Central memory CD8-positive, alpha-beta T cell (primary cell): ENCODE measurements at regions not wholly inside any gene's neighbourhood (a gene's known extent, or its start where the extent isn't known, plus 50 kb on each side); places are given as distances from the start of the nearest gene placed in this dataset.

Source experiments
- ATAC-seq: fragments of 150-1000 bp; cut with Tn5 transposase; replicated peaks from 2 replicates; pipeline ENCODE4 v1.10.0; 2022; ENCODE audit warnings: mild to moderate bottlenecking, moderate FRiP score, moderate number of reproducible peaks; ENCODE audit not compliant: poor library complexity, severe bottlenecking; ENCODE audit errors: extremely low read depth
- DNase-seq, 2 donors: peaks; one replicate each; pipeline ENCODE4 v3.0.0; 2021; ENCODE audit warnings: low spot score in 2 of 2
- H3K27ac Mint-ChIP-seq: one replicate; pipeline ENCODE4 v1.8.0; 2022; ENCODE audit warnings: low read depth, mild to moderate bottlenecking, moderate library complexity, mixed read lengths
- H3K27me3 Mint-ChIP-seq: one replicate; pipeline ENCODE4 v1.8.0; 2022; ENCODE audit warnings: mixed read lengths
- H3K36me3 Mint-ChIP-seq: one replicate; pipeline ENCODE4 v1.8.0; 2022; ENCODE audit warnings: mild to moderate bottlenecking, moderate library complexity, mixed read lengths; ENCODE audit not compliant: insufficient read depth
- H3K4me1 Mint-ChIP-seq: one replicate; pipeline ENCODE4 v1.8.0; 2022; ENCODE audit warnings: mixed read lengths
- H3K4me3 Mint-ChIP-seq: one replicate; pipeline ENCODE4 v1.8.0; 2022; ENCODE audit warnings: mild to moderate bottlenecking, moderate library complexity, mixed read lengths
- H3K9me3 Mint-ChIP-seq: one replicate; pipeline ENCODE4 v1.8.0; 2022; ENCODE audit warnings: mixed read lengths

DNA sequence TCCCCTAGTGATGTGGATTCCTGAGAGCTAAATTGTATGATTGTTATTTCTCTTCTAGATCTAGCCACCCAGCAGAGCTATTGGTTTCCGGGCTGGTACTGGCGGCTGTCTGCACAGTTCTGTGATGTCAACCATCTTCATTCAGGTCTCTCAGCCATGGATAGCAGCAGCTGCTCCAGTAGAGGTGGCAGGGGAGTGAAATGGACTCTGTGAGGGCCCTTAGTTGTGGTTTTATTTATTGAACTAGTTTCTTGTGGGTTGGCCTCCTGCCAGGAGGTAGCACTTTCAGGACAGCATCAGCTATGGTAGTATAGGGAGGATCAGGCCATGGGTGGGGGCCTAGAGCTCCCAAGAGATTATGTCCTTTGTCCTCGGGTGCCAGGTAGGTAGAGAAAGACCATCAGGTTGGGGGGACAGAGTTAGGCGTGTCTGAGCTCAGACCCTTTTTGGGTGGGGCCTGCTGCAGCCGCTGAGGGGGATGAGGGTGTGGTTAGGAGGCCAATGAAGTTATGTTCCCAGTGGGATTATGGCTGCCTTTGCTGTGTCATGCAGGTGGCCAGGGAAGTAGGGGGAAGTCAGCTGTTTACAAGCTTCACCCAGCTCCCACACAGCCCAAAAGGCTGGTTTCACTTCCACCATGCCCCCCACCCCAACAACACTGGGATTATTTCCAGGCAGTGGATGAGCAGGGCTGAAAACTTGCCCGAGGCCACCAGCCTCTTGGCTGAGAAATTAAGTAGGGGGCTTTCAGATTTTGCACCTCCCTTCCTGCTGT, 55.1 kb upstream of the RGS4 start:
- H3K27me3 Mint-ChIP-seq: no peaks in the 10 kb centered on the region
- H3K36me3 Mint-ChIP-seq: no peaks in the 10 kb centered on the region
- no peak overlapping the region for H3K27ac Mint-ChIP-seq
- H3K9me3 Mint-ChIP-seq: peaks cover 5% of the 10 kb centered on the region
- no peak overlapping the region for H3K4me3 Mint-ChIP-seq
- ATAC-seq: no peak
- H3K4me1 Mint-ChIP-seq: no peaks in the 10 kb centered on the region
- no peak for DNase-seq

DNA sequence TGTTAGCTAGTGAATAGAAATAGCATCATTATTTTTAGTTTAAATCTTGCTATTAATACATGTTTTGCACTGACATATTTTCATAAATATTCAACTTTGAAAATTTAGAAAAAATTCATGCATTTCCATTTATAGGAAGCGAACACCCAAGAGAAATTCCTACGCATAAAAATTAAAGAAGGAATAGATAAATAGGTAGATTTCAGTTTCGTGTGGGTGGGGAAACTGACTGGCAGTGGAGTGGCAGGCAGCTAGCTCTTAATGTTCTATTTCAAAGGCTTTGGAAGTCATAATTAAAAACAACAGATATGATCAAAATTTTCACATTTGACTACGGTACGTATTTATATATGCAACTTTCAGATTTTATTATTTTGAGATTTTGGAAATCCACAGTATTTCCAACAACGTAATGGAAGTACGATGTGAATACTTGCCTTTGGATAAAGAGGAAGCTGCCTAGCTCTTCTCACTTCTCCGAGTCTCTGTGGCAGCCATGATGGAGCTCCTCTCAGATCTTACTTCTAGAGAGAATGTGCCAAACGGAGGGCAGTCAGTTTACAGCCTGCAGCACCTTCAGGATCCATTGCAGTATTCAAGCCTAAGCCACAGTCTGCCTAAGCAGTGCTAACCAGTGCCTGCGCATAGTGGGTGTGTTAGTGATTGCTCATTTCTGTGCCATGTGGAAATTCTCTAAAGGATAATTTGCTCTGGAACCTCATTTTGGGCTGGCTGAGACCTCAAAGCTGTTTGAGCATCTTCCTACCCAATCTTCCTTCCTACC, 62.9 kb upstream of the RGS4 start:
- Mint-ChIP-seq H3K9me3 (no peaks in the 10 kb centered on the region), H3K4me3 (no peak overlapping the region), H3K27me3 (peaks cover 18% of the 10 kb centered on the region), H3K36me3 (no peaks in the 10 kb centered on the region), H3K27ac (no peak overlapping the region), H3K4me1 (no peaks in the 10 kb centered on the region)
- ATAC-seq (no peak), DNase-seq (no peak)

- Mint-ChIP-seq H3K4me3 (no peak overlapping the region), H3K4me1 (no peaks in the 10 kb centered on the region), H3K36me3 (no peaks in the 10 kb centered on the region), H3K27me3 (peaks cover 25% of the 10 kb centered on the region), H3K27ac (no peak overlapping the region), H3K9me3 (no peaks in the 10 kb centered on the region)
- ATAC-seq: no peak
- no peak for DNase-seq
Measured at GRCh38 chr1:162997499-162998285, 71.5 kb upstream of the RGS4 start.

DNA sequence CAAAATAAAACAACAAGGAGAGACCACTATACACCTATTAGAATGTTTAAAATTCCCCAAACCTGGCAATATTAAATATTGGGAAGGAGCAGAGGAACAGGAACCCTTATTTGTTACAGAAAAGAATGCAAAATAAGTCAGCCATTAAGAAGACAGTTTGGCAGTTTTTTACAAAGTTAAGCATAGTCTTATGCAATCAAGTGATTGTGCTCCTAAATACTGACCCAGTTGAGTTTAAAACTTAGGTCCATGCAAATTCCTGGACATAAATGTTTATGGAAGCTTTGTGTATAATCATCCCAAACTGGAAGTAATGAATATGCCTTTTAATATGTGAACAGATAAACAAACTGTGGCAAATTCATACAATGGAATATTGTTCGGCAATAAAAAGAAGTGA, 72.9 kb upstream of the RGS4 start:
- Mint-ChIP-seq H3K36me3 (no peaks in the 10 kb centered on the region), H3K27me3 (peaks cover 26% of the 10 kb centered on the region), H3K4me3 (no peak overlapping the region), H3K27ac (no peak overlapping the region), H3K4me1 (no peaks in the 10 kb centered on the region), H3K9me3 (no peaks in the 10 kb centered on the region)
- DNase-seq: no peak
- no peak for ATAC-seq

DNA sequence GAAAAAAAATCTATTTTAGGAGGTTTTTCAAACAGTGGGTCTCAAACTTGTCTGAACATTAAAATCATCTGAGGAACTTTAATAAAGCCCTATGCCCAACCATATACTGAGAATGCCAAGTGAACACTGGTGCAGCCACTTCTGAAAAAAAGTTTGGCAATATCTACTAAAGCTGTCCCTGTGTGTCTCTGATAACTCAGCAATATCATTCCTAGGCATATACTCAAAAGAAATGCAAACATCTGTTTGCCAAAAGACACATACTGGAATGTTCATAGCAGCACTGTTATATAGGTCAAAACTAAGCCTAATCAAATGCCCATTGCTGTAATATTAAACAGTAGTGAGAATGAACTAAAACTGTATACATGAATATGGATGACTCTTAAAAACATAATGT, 74.2 kb upstream of the RGS4 start:
- H3K4me1 Mint-ChIP-seq: no peaks in the 10 kb centered on the region
- H3K27me3 Mint-ChIP-seq: peaks cover 31% of the 10 kb centered on the region
- DNase-seq: no peak
- no peaks in the 10 kb centered on the region for H3K9me3 Mint-ChIP-seq
- ATAC-seq: no peak
- H3K27ac Mint-ChIP-seq: no peak overlapping the region
- no peaks in the 10 kb centered on the region for H3K36me3 Mint-ChIP-seq
- H3K4me3 Mint-ChIP-seq: no peak overlapping the region

- H3K4me1 Mint-ChIP-seq: no peaks in the 10 kb centered on the region
- no peak overlapping the region for H3K27ac Mint-ChIP-seq
- DNase-seq (no peak), ATAC-seq (no peak)
- no peaks in the 10 kb centered on the region for H3K9me3 Mint-ChIP-seq
- peaks cover 42% of the 10 kb centered on the region for H3K27me3 Mint-ChIP-seq
- H3K4me3 Mint-ChIP-seq: no peak overlapping the region
- no peaks in the 10 kb centered on the region for H3K36me3 Mint-ChIP-seq
Measured at GRCh38 chr1:162993846-162994245, 75.3 kb upstream of the RGS4 start.

- Mint-ChIP-seq H3K4me1 (no peaks in the 10 kb centered on the region), H3K9me3 (no peaks in the 10 kb centered on the region), H3K36me3 (no peaks in the 10 kb centered on the region), H3K27me3 (peaks cover 44% of the 10 kb centered on the region), H3K27ac (no peak overlapping the region), H3K4me3 (no peak overlapping the region)
- no peak for DNase-seq
- ATAC-seq: no peak
Measured at GRCh38 chr1:162992945-162993344, 76.2 kb upstream of the RGS4 start.

- H3K36me3 Mint-ChIP-seq: no peaks in the 10 kb centered on the region
- ATAC-seq: no peak
- peaks cover 44% of the 10 kb centered on the region for H3K27me3 Mint-ChIP-seq
- no peak overlapping the region for H3K27ac Mint-ChIP-seq
- H3K9me3 Mint-ChIP-seq: no peaks in the 10 kb centered on the region
- DNase-seq: no peak
- H3K4me1 Mint-ChIP-seq: no peaks in the 10 kb centered on the region
- H3K4me3 Mint-ChIP-seq: no peak overlapping the region
Measured at GRCh38 chr1:162991444-162991843, 77.7 kb upstream of the RGS4 start.

DNA sequence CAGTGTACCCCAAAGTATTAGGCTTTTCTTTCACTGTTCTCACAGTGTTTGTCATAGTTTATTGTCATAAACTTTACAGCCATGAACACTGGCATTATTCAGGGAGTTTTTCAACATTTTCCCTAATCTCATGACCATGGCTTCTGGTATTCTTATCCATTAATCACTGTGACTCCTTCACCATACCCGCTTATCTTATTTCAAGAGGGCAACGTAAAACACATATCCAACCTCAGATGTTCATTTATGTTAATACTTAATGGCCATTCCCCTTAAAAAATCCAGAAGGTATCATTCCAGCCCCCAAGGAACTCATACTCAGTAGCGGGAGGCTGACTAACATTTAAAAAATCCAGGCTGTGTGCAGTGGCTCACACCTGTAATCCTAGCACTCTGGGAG, 78.5 kb upstream of the RGS4 start:
- ATAC-seq (no peak), DNase-seq (no peak)
- no peaks in the 10 kb centered on the region for H3K36me3 Mint-ChIP-seq
- no peaks in the 10 kb centered on the region for H3K4me1 Mint-ChIP-seq
- no peak overlapping the region for H3K27ac Mint-ChIP-seq
- no peaks in the 10 kb centered on the region for H3K9me3 Mint-ChIP-seq
- no peak overlapping the region for H3K4me3 Mint-ChIP-seq
- H3K27me3 Mint-ChIP-seq: peaks cover 44% of the 10 kb centered on the region

- H3K27me3 Mint-ChIP-seq: peaks cover 53% of the 10 kb centered on the region
- no peaks in the 10 kb centered on the region for H3K36me3 Mint-ChIP-seq
- no peak for ATAC-seq
Measured at GRCh38 chr1:162988869-162989268, 80.3 kb upstream of the RGS4 start.

DNA sequence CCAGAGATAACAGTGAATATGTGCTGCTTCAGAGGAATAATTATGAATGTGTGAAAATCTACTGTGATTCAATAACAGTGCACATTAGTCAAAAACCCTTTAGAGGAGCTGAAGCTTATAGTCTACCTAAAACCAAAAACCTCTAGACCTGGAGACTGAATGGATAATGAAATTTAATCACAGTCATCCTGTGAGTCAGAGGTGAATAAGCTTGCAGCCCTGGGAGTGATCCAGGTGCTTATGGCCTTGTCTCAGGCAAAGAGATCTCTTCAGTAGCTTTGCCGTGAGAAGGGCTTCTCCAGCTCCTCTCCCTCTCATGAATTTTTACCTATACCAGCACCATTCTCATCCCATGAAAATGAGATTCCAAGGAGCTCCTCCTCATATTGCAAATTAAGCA, 81.3 kb upstream of the RGS4 start:
- peaks cover 52% of the 10 kb centered on the region for H3K27me3 Mint-ChIP-seq
- H3K4me1 Mint-ChIP-seq: no peaks in the 10 kb centered on the region

More at GRCh38 chr1:162988869-162989268, 80.3 kb upstream of the RGS4 start:
- no peak overlapping the region for H3K4me3 Mint-ChIP-seq
- DNase-seq: no peak
- H3K9me3 Mint-ChIP-seq: no peaks in the 10 kb centered on the region
- H3K4me1 Mint-ChIP-seq: no peaks in the 10 kb centered on the region
- no peak overlapping the region for H3K27ac Mint-ChIP-seq

GRCh38 chr1:162985816-162986435, 83.2 kb upstream of the RGS4 start:
- DNase-seq (no peak), ATAC-seq (no peak)
- Mint-ChIP-seq H3K36me3 (no peaks in the 10 kb centered on the region), H3K4me3 (no peak overlapping the region), H3K9me3 (no peaks in the 10 kb centered on the region), H3K27me3 (peaks cover 58% of the 10 kb centered on the region), H3K27ac (no peak overlapping the region), H3K4me1 (no peaks in the 10 kb centered on the region)

More for the DNA sequence above, 81.3 kb upstream of the RGS4 start:
- H3K4me3 Mint-ChIP-seq: no peak overlapping the region
- no peaks in the 10 kb centered on the region for H3K36me3 Mint-ChIP-seq
- ATAC-seq (no peak), DNase-seq (no peak)
- H3K9me3 Mint-ChIP-seq: no peaks in the 10 kb centered on the region
- H3K27ac Mint-ChIP-seq: no peak overlapping the region
